ENCODE measurements at regions not wholly inside any gene's neighbourhood (a gene's known extent, or its start where the extent isn't known, plus 50 kb on each side); places are given as distances from the start of the nearest gene placed in this dataset.

GRCh38 chr5:60340326-60340725 lies 359.6 kb downstream of the DEPDC1B start:
- no peaks in the 10 kb centered on the region for H3K9me3 Mint-ChIP-seq (ENCODE audit: unreplicated experiment)
- H3K4me3 Mint-ChIP-seq (ENCODE audit: unreplicated experiment), result no peak overlapping the region
- no peak for DNase-seq
- H3K27ac Mint-ChIP-seq (ENCODE audit: unreplicated experiment), result no peak overlapping the region
- TF ChIP-seq, protein P1, sequence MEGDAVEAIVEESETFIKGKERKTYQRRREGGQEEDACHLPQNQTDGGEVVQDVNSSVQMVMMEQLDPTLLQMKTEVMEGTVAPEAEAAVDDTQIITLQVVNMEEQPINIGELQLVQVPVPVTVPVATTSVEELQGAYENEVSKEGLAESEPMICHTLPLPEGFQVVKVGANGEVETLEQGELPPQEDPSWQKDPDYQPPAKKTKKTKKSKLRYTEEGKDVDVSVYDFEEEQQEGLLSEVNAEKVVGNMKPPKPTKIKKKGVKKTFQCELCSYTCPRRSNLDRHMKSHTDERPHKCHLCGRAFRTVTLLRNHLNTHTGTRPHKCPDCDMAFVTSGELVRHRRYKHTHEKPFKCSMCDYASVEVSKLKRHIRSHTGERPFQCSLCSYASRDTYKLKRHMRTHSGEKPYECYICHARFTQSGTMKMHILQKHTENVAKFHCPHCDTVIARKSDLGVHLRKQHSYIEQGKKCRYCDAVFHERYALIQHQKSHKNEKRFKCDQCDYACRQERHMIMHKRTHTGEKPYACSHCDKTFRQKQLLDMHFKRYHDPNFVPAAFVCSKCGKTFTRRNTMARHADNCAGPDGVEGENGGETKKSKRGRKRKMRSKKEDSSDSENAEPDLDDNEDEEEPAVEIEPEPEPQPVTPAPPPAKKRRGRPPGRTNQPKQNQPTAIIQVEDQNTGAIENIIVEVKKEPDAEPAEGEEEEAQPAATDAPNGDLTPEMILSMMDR (IDR thresholded peaks at IDR 0.05; ENCODE audit: partially characterized antibody, unreplicated experiment), result no peak
- H3K36me3 Mint-ChIP-seq (ENCODE audit: unreplicated experiment), result no peaks in the 10 kb centered on the region
- no peaks in the 10 kb centered on the region for H3K27me3 Mint-ChIP-seq (ENCODE audit: unreplicated experiment)
- no peaks in the 10 kb centered on the region for H3K4me1 Mint-ChIP-seq (ENCODE audit: low read depth, unreplicated experiment)

DNA sequence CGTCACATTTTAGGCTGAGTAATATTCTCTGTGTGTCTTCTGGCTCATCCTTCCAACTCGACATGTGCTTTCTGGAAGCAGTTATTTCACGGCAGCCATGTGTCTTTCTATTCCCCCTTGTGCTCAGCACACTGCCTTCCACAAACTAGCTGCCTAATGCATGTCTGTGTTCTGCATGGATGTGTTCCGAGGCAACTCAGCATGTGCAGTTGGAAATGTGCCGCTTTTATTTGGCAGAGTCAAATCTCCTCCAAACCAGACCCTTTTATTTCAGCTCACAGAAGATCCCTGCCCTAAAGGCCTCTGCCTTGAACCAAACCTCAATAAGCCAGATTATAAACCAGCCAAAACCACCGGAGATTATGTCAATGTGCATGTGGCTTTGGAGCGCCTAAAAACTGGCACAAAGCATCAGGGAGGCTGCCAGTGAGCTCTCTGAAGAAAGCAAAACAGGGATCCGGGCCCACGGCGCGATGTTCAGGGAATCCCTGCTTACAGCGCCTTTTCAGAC lies 360.2 kb downstream of the DEPDC1B start:
- no peaks in the 10 kb centered on the region for H3K9me3 Mint-ChIP-seq (ENCODE audit: unreplicated experiment)
- no peaks in the 10 kb centered on the region for H3K36me3 Mint-ChIP-seq (ENCODE audit: unreplicated experiment)
- H3K4me1 Mint-ChIP-seq (ENCODE audit: low read depth, unreplicated experiment), result no peaks in the 10 kb centered on the region
- H3K4me3 Mint-ChIP-seq (ENCODE audit: unreplicated experiment), result no peak overlapping the region
- no peaks in the 10 kb centered on the region for H3K27me3 Mint-ChIP-seq (ENCODE audit: unreplicated experiment)
- TF ChIP-seq, protein P1 (IDR thresholded peaks at IDR 0.05; ENCODE audit: partially characterized antibody, unreplicated experiment), result no peak
- DNase-seq, result no peak
- H3K27ac Mint-ChIP-seq (ENCODE audit: unreplicated experiment), result no peak overlapping the region

GRCh38 chr5:60338846-60339245 lies 361.1 kb downstream of the DEPDC1B start:
- H3K4me1 Mint-ChIP-seq (ENCODE audit: low read depth, unreplicated experiment), result no peaks in the 10 kb centered on the region
- DNase-seq, result no peak
- no peaks in the 10 kb centered on the region for H3K36me3 Mint-ChIP-seq (ENCODE audit: unreplicated experiment)
- no peaks in the 10 kb centered on the region for H3K27me3 Mint-ChIP-seq (ENCODE audit: unreplicated experiment)
- H3K27ac Mint-ChIP-seq (ENCODE audit: unreplicated experiment), result no peak overlapping the region
- TF ChIP-seq, protein P1 (IDR thresholded peaks at IDR 0.05; ENCODE audit: partially characterized antibody, unreplicated experiment), result no peak
- no peaks in the 10 kb centered on the region for H3K9me3 Mint-ChIP-seq (ENCODE audit: unreplicated experiment)
- no peak overlapping the region for H3K4me3 Mint-ChIP-seq (ENCODE audit: unreplicated experiment)

- H3K27me3 Mint-ChIP-seq (ENCODE audit: unreplicated experiment), result no peaks in the 10 kb centered on the region
- H3K36me3 Mint-ChIP-seq (ENCODE audit: unreplicated experiment), result no peaks in the 10 kb centered on the region
- H3K27ac Mint-ChIP-seq (ENCODE audit: unreplicated experiment), result no peak overlapping the region
- H3K9me3 Mint-ChIP-seq (ENCODE audit: unreplicated experiment), result no peaks in the 10 kb centered on the region
- H3K4me3 Mint-ChIP-seq (ENCODE audit: unreplicated experiment), result no peak overlapping the region
- no peak for DNase-seq
- TF ChIP-seq, protein P1 (IDR thresholded peaks at IDR 0.05; ENCODE audit: partially characterized antibody, unreplicated experiment), result no peak
- H3K4me1 Mint-ChIP-seq (ENCODE audit: low read depth, unreplicated experiment), result no peaks in the 10 kb centered on the region
These were observed 363.5 kb downstream of the DEPDC1B start for GRCh38 chr5:60336491-60336890.

DNA sequence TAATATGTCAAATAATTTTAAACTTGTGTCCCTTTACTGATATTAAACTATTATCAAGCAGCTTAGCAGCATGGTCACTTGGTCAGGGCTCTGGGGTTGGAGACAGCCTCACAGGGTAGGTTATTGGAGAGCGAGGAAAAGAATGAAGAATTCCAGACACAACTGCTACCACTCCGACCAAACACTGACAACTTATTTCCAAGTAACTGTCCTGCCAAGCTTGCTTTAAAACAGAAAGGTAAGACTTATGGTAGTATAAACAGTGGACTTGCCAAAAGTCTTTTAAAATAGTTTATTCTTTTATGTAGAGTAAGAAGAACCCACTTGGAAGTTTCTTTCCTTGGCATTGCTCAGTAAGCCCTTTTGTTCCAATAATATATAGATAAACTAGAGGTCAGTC lies 364.1 kb downstream of the DEPDC1B start:
- TF ChIP-seq, protein P1 (IDR thresholded peaks at IDR 0.05; ENCODE audit: partially characterized antibody, unreplicated experiment), result no peak

More for the DNA sequence above, 364.1 kb downstream of the DEPDC1B start:
- no peak overlapping the region for H3K27ac Mint-ChIP-seq (ENCODE audit: unreplicated experiment)
- H3K36me3 Mint-ChIP-seq (ENCODE audit: unreplicated experiment), result no peaks in the 10 kb centered on the region
- H3K4me3 Mint-ChIP-seq (ENCODE audit: unreplicated experiment), result no peak overlapping the region
- DNase-seq, result no peak
- H3K27me3 Mint-ChIP-seq (ENCODE audit: unreplicated experiment), result no peaks in the 10 kb centered on the region
- H3K4me1 Mint-ChIP-seq (ENCODE audit: low read depth, unreplicated experiment), result no peaks in the 10 kb centered on the region
- H3K9me3 Mint-ChIP-seq (ENCODE audit: unreplicated experiment), result no peaks in the 10 kb centered on the region

Data from glutamatergic neuron (in vitro differentiated cells).